IMR-90 (cell line): ENCODE measurements at regions not wholly inside any gene's neighbourhood (a gene's known extent, or its start where the extent isn't known, plus 50 kb on each side); places are given as distances from the start of the nearest gene placed in this dataset.

ENCODE experiments used
- ATAC-seq: fragments of 200-7000 bp; cut with Tn5 transposase; 2 replicates; pipeline ENCODE4 v1.9.1; 2020; ENCODE audit warnings: low read depth, mild to moderate bottlenecking, moderate library complexity
- BruUV-seq: library from RNA; stranded (reverse); fragments of 400-500 nt; replicated peaks from 2 replicates; lab custom pipeline; 2021; lab: Mats Ljungman, UMichigan
- CTCF ChIA-PET: fragments of 300-600 bp; formaldehyde crosslinking; extraction: SDS; loops from one replicate; lab custom pipeline; 2021; ENCODE audit warnings: antibody characterized with exemption; lab: Yijun Ruan, JAX
- POLR2A ChIA-PET: fragments of 300-600 bp; sonication (Branson Sonifier 250); formaldehyde crosslinking; loops from one replicate; lab custom pipeline; 2022; ENCODE audit warnings: antibody characterized with exemption; ENCODE audit not compliant: unreplicated experiment; lab: Charles Lee
- DNase-seq: peaks from one replicate; pipeline ENCODE4 v3.0.0; 2013
- H2AFZ ChIP-seq: replicated peaks from 2 replicates; pipeline ENCODE3; 2013; ENCODE audit warnings: low read length, mild to moderate bottlenecking; ENCODE audit not compliant: poor library complexity
- H2AK5ac ChIP-seq: 2 replicates; pipeline ENCODE4 v1.6.1; 2013; ENCODE audit warnings: low read depth, low read length, inconsistent platforms
- H2AK9ac ChIP-seq: replicated peaks from 2 replicates; pipeline ENCODE3; 2013; ENCODE audit warnings: mild to moderate bottlenecking, low read depth, low read length, moderate library complexity; ENCODE audit not compliant: poor library complexity
- H2BK120ac ChIP-seq: 2 replicates; pipeline ENCODE4 v1.6.1; 2013; ENCODE audit warnings: low read depth, low read length, inconsistent platforms
- H2BK15ac ChIP-seq: 3 replicates; pipeline ENCODE4 v1.6.1; 2013; ENCODE audit warnings: low read depth, low read length, inconsistent platforms
- H2BK20ac ChIP-seq: 2 replicates; pipeline ENCODE4 v1.6.1; 2013; ENCODE audit warnings: low read depth, mild to moderate bottlenecking, inconsistent platforms, low read length, moderate library complexity
- H2BK5ac ChIP-seq: 2 replicates; pipeline ENCODE4 v1.6.1; 2013; ENCODE audit warnings: mild to moderate bottlenecking, low read depth, low read length, inconsistent platforms; ENCODE audit not compliant: poor library complexity, severe bottlenecking
- H3K14ac ChIP-seq: replicated peaks from 2 replicates; pipeline ENCODE4 v1.6.1; 2013; ENCODE audit warnings: low read depth, low read length, inconsistent platforms
- H3K18ac ChIP-seq: 2 replicates; pipeline ENCODE4 v1.6.1; 2013; ENCODE audit warnings: low read depth, low read length, control low read depth
- H3K23ac ChIP-seq: 2 replicates; pipeline ENCODE4 v1.6.1; 2013; ENCODE audit warnings: low read depth, low read length, inconsistent platforms
- H3K27ac ChIP-seq: 2 replicates; pipeline ENCODE4 v1.5.1; 2013; ENCODE audit warnings: mild to moderate bottlenecking, control low read depth, low read length; ENCODE audit not compliant: insufficient read depth
- H3K27me3 ChIP-seq: 2 replicates; pipeline ENCODE4 v1.6.1; 2013; ENCODE audit warnings: low read length; ENCODE audit not compliant: control insufficient read depth, insufficient read depth
- H3K36me3 ChIP-seq: 2 replicates; pipeline ENCODE4 v1.6.1; 2013; ENCODE audit warnings: low read length, mixed read lengths; ENCODE audit not compliant: control insufficient read depth, insufficient read depth
- H3K4ac ChIP-seq: 2 replicates; pipeline ENCODE4 v1.6.1; 2013; ENCODE audit warnings: low read depth, low read length, inconsistent platforms
- H3K4me1 ChIP-seq: 2 replicates; pipeline ENCODE4 v1.6.1; 2013; ENCODE audit warnings: low read length, mixed read lengths; ENCODE audit not compliant: control insufficient read depth, insufficient read depth
- H3K4me2 ChIP-seq: 2 replicates; pipeline ENCODE4 v1.6.1; 2013; ENCODE audit warnings: low read depth, mild to moderate bottlenecking, control low read depth, low read length, moderate library complexity
- H3K4me3 ChIP-seq: 2 replicates; pipeline ENCODE4 v1.5.1; 2013; ENCODE audit warnings: low read depth, mild to moderate bottlenecking, control low read depth, low read length, moderate library complexity; ENCODE audit not compliant: insufficient read depth
- H3K56ac ChIP-seq: 2 replicates; pipeline ENCODE4 v1.6.1; 2013; ENCODE audit warnings: low read length, inconsistent platforms; ENCODE audit not compliant: insufficient read depth; ENCODE audit errors: extremely low read depth
- H3K79me1 ChIP-seq, 2 experiments: 2 replicates each; pipeline ENCODE4 v1.6.1; 2013; ENCODE audit warnings: low read length in 2 of 2, inconsistent platforms in 1 of 2, low read depth in 1 of 2
- H3K9ac ChIP-seq: 2 replicates; pipeline ENCODE4 v1.6.1; 2013; ENCODE audit warnings: low read depth, low read length, control low read depth
- H3K9me1 ChIP-seq: 2 replicates; pipeline ENCODE4 v1.6.1; 2013; ENCODE audit warnings: low read length, inconsistent platforms; ENCODE audit not compliant: insufficient read depth
- H3K9me3 ChIP-seq: 2 replicates; pipeline ENCODE4 v1.6.1; 2013; ENCODE audit warnings: low read length; ENCODE audit not compliant: control insufficient read depth, insufficient read depth
- H4K20me1 ChIP-seq: 2 replicates; pipeline ENCODE4 v1.6.1; 2013; ENCODE audit warnings: low read length, inconsistent platforms; ENCODE audit not compliant: insufficient read depth
- H4K5ac ChIP-seq: 2 replicates; pipeline ENCODE4 v1.6.1; 2013; ENCODE audit warnings: mild to moderate bottlenecking, low read depth, low read length, control low read depth
- H4K8ac ChIP-seq, 2 experiments: 2 replicates each; pipeline ENCODE4 v1.6.1; 2013; ENCODE audit warnings: low read depth in 2 of 2, low read length in 2 of 2, control low read depth in 1 of 2, inconsistent platforms in 1 of 2
- H4K91ac ChIP-seq: 2 replicates; pipeline ENCODE4 v1.6.1; 2013; ENCODE audit warnings: low read depth, low read length, inconsistent platforms; ENCODE audit not compliant: insufficient read depth
- CHD1 ChIP-seq: IDR thresholded peaks from 2 replicates; pipeline ENCODE4 v1.6.1; 2012; ENCODE audit warnings: low read depth, low read length, improper control_type of control experiment
- FOS ChIP-seq: fragments of 150-350 bp; IDR thresholded peaks from 2 replicates; pipeline ENCODE4 v1.6.1; 2016; ENCODE audit warnings: low read depth, low read length
- MAZ ChIP-seq: IDR thresholded peaks from 2 replicates; pipeline ENCODE4 v1.6.1; 2012; ENCODE audit warnings: low read depth, mild to moderate bottlenecking, low read length, improper control_type of control experiment, moderate library complexity, borderline replicate concordance
- MXI1 ChIP-seq: IDR thresholded peaks from 2 replicates; pipeline ENCODE4 v1.6.1; 2012; ENCODE audit warnings: low read depth, mild to moderate bottlenecking, low read length, moderate library complexity, borderline replicate concordance
- SMC3 ChIP-seq: fragments of 150-350 bp; IDR thresholded peaks from 2 replicates; pipeline ENCODE4 v1.6.1; 2016; ENCODE audit warnings: low read depth, mild to moderate bottlenecking, antibody characterized with exemption, low read length, moderate library complexity
- USF2 ChIP-seq: fragments of 150-350 bp; IDR thresholded peaks from 2 replicates; pipeline ENCODE4 v1.6.1; 2017; ENCODE audit warnings: mild to moderate bottlenecking, antibody characterized with exemption, low read length, low read depth
- WGBS, 2 experiments: methylation state at CpG; one replicate each; pipeline versions ENCODE4 v1.1.5 to v1.1.7; 2013; ENCODE audit warnings: missing lambda C conversion rate in 2 of 2; ENCODE audit not compliant: insufficient read length in 1 of 2; ENCODE audit errors: extremely low coverage in 2 of 2; 5-methylcytosine and 5-hydroxymethylcytosine counted together
- dilution Hi-C: fragments of 300-500 bp; cut with HindIII; formaldehyde crosslinking; loops from one replicate; pipeline ENCODE4 v1.14.3; 2018; ENCODE audit warnings: low sequenced_read_pairs; ENCODE audit not compliant: unreplicated experiment
- in situ Hi-C: fragments of 300-500 bp; cut with MboI; formaldehyde crosslinking; loops from 3 replicates; pipeline ENCODE4 v1.14.3; 2019; ENCODE audit warnings: low sequenced_read_pairs, inconsistent platforms, mixed read lengths
- intact Hi-C: fragments of 100-400 bp; cut with micrococcal nuclease; formaldehyde crosslinking; loops from 2 replicates; pipeline ENCODE4 v1.10.0; 2022
- TF ChIP-seq, protein P1 (sequence below): fragments of 150-350 bp; IDR thresholded peaks from 2 replicates; pipeline ENCODE4 v1.6.1; 2016; ENCODE audit warnings: low read depth, mild to moderate bottlenecking, low read length, moderate library complexity, borderline replicate concordance
- TF ChIP-seq, protein P2 (sequence below): conservative IDR thresholded peaks from 2 replicates; pipeline ENCODE4 v1.5.1; 2012; ENCODE audit warnings: mild to moderate bottlenecking, low read depth, low read length, improper control_type of control experiment

- Histone ChIP-seq H3K14ac (no peak overlapping the region), H2BK5ac (no peak overlapping the region), H2BK15ac (no peak overlapping the region), H3K4me1 (no peaks in the 10 kb centered on the region), H3K9me3 (no peaks in the 10 kb centered on the region), H3K36me3 (no peaks in the 10 kb centered on the region), H3K9ac (no peak overlapping the region), H4K20me1 (no peaks in the 10 kb centered on the region), H2AK5ac (no peak overlapping the region), H4K5ac (no peak overlapping the region), H3K23ac (no peak overlapping the region), H3K4me2 (no peak overlapping the region), H2AK9ac (no peak overlapping the region), H3K4ac (no peak overlapping the region), H4K8ac (no peak overlapping the region), H3K18ac (no peak overlapping the region), H3K27ac (no peak overlapping the region), H2BK120ac (no peak overlapping the region), H3K9me1 (no peaks in the 10 kb centered on the region; the same call in 1 of the 2 replicates), H3K56ac (no peak overlapping the region), H2BK20ac (no peak overlapping the region), H4K91ac (no peak overlapping the region), H3K79me1 (no peaks in the 10 kb centered on the region; a peak in 1 of 4 replicates), H3K27me3 (no peaks in the 10 kb centered on the region), H2AFZ (no peak overlapping the region), H3K4me3 (no peak overlapping the region)
- CTCF ChIA-PET: interaction anchor here (0.6 kb wide), 1 partner anchor 135 kb away, joined by 3 read pairs; no protein-coding TSS in a partner anchor
- WGBS, 2 experiments: no CpG with 5 or more reads among the region's 3 CpGs
- in situ Hi-C loops: no loop called here
- no peak for ATAC-seq
- intact Hi-C loops: no loop called here
- BruUV-seq: no TSS peak
- dilution Hi-C loops: no loop called here
- no peak for TF ChIP-seq SMC3
- TF ChIP-seq MAZ: no peak
- TF ChIP-seq, protein P1, sequence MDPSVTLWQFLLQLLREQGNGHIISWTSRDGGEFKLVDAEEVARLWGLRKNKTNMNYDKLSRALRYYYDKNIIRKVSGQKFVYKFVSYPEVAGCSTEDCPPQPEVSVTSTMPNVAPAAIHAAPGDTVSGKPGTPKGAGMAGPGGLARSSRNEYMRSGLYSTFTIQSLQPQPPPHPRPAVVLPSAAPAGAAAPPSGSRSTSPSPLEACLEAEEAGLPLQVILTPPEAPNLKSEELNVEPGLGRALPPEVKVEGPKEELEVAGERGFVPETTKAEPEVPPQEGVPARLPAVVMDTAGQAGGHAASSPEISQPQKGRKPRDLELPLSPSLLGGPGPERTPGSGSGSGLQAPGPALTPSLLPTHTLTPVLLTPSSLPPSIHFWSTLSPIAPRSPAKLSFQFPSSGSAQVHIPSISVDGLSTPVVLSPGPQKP: no peak
- TF ChIP-seq, protein P2, sequence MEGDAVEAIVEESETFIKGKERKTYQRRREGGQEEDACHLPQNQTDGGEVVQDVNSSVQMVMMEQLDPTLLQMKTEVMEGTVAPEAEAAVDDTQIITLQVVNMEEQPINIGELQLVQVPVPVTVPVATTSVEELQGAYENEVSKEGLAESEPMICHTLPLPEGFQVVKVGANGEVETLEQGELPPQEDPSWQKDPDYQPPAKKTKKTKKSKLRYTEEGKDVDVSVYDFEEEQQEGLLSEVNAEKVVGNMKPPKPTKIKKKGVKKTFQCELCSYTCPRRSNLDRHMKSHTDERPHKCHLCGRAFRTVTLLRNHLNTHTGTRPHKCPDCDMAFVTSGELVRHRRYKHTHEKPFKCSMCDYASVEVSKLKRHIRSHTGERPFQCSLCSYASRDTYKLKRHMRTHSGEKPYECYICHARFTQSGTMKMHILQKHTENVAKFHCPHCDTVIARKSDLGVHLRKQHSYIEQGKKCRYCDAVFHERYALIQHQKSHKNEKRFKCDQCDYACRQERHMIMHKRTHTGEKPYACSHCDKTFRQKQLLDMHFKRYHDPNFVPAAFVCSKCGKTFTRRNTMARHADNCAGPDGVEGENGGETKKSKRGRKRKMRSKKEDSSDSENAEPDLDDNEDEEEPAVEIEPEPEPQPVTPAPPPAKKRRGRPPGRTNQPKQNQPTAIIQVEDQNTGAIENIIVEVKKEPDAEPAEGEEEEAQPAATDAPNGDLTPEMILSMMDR: no peak
- TF ChIP-seq CHD1: no peak
- TF ChIP-seq USF2: no peak
- TF ChIP-seq FOS: no peak
- TF ChIP-seq MXI1: no peak
- POLR2A ChIA-PET: no interaction called here
- DNase-seq: no peak
These were observed 446.1 kb downstream of the UTRN start for GRCh38 chr6:144731229-144731628.
